Upper lobe of right lung (tissue), 1 donor: ENCODE measurements at regions not wholly inside any gene's neighbourhood (a gene's known extent, or its start where the extent isn't known, plus 50 kb on each side); places are given as distances from the start of the nearest gene placed in this dataset.

Experiments
- ATAC-seq: fragments of 200-7000 bp; cut with Tn5 transposase; one replicate; pipeline ENCODE4 v1.9.1; 2020; ENCODE audit warnings: mild to moderate bottlenecking, moderate library complexity
- DNase-seq: peaks from one replicate; pipeline ENCODE4 v3.0.0-alpha.2; 2020
- H3K27ac ChIP-seq: fragments of 200-600 bp; one replicate; pipeline ENCODE4 v1.8.0; 2022
- H3K27me3 ChIP-seq: fragments of 200-600 bp; one replicate; pipeline ENCODE4 v1.8.0; 2022; ENCODE audit warnings: mild to moderate bottlenecking
- H3K36me3 ChIP-seq: fragments of 200-600 bp; one replicate; pipeline ENCODE4 v1.8.0; 2022
- H3K4me1 ChIP-seq: fragments of 200-600 bp; one replicate; pipeline ENCODE4 v1.8.0; 2022
- H3K4me3 ChIP-seq: fragments of 200-600 bp; one replicate; pipeline ENCODE4 v1.8.0; 2022; ENCODE audit warnings: mild to moderate bottlenecking
- H3K9me3 ChIP-seq: fragments of 200-600 bp; one replicate; pipeline ENCODE4 v1.8.0; 2022
- CTCF ChIP-seq: fragments of 200-600 bp; IDR thresholded peaks from one replicate; pipeline ENCODE4 v1.8.0; 2022; ENCODE audit warnings: antibody characterized with exemption
- intact Hi-C: fragments of 100-400 bp; cut with DNase I; formaldehyde crosslinking; loops from one replicate; pipeline ENCODE4 v1.11.0; 2022
- donor health status: DM: no; HTN: yes; CAD: no; lungs with severe emphysema.

GRCh38 chr1:55527831-55528230, 312.7 kb upstream of the USP24 start:
- no peak overlapping the region for H3K4me3 ChIP-seq
- no peaks in the 10 kb centered on the region for H3K27me3 ChIP-seq
- no peak for ATAC-seq
- no peak overlapping the region for H3K27ac ChIP-seq
- no peaks in the 10 kb centered on the region for H3K9me3 ChIP-seq
- no peak for DNase-seq
- H3K36me3 ChIP-seq, result no peaks in the 10 kb centered on the region
- no peaks in the 10 kb centered on the region for H3K4me1 ChIP-seq
- TF ChIP-seq CTCF, result no peak
- intact Hi-C loops, result no loop called here

DNA sequence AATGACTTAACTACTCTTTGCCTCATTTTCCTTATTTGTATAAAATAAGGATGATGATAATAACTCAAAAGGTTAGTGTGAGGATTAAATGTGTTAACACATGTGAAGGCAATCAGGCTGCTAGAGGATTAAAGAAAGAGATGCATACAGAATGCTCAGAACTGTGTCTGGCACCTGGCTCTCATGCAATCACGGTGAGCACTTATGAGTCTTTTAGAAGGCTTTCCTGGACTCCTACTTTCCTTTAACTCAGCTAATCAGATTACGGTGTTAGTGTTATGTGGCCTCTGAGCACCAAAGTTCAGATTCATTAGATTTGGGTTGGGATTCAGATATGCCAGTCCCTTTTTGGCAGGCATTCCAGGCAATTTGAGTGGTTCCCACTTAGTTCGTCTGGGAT, 311.6 kb upstream of the USP24 start:
- ATAC-seq, result no peak
- Histone ChIP-seq H3K27ac (no peak overlapping the region), H3K36me3 (no peaks in the 10 kb centered on the region), H3K9me3 (no peaks in the 10 kb centered on the region), H3K4me1 (no peaks in the 10 kb centered on the region), H3K4me3 (no peak overlapping the region), H3K27me3 (no peaks in the 10 kb centered on the region)
- no peak for TF ChIP-seq CTCF
- no peak for DNase-seq
- intact Hi-C loops, result no loop called here

DNA sequence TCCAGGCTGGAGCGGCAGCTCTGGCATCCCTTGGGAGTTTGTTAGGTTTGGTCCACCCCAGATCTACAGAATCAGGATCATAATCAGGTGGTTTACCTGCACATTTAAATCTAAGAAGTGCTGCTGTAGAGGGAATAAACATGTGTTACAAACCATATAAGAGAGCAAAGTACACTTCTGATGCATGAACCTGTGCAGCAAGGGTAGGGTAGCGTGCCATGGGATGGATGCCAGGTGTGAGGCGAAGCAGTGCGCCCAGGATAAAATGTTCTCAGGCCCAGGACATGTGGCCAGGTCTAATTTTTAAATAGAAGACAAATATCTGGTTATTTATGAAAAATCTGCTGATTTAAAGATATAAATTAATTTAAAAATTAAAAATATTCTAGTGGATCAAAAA, 308.8 kb upstream of the USP24 start:
- Histone ChIP-seq H3K4me1 (no peaks in the 10 kb centered on the region), H3K36me3 (no peaks in the 10 kb centered on the region), H3K4me3 (no peak overlapping the region), H3K9me3 (no peaks in the 10 kb centered on the region), H3K27me3 (no peaks in the 10 kb centered on the region), H3K27ac (no peak overlapping the region)
- DNase-seq, result no peak
- no peak for ATAC-seq
- intact Hi-C loops, result no loop called here
- no peak for TF ChIP-seq CTCF

GRCh38 chr1:55522982-55523381, 307.8 kb upstream of the USP24 start:
- intact Hi-C loops, result no loop called here
- no peak for ATAC-seq
- no peak overlapping the region for H3K4me3 ChIP-seq

DNA sequence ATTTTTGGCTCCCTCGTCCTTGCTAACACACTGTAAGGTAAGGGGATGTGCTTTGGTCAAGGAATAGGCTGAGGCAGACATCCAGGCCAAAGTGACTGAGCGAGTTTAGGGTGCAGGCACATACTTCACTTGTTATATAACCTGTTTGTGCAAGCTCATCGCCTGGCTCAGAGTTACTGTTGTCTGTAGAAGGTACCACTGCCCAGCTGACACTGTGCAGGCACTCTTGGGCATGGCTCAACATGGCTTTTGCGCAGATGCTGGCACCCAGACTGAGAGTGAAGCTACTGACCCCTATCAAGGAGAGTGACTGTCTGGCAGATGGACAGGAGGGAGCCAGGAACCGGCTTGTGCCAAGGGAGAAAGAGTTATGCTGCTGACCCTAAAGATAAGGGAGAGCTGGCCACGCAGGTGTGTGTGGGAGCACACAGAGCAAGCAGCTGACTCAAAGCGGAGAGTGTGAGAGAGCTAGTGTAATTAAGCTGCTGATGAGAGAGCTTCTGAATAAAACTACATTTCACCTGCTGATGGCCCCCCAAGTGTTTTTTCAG, 307.3 kb upstream of the USP24 start:
- intact Hi-C loops, result no loop called here
- no peaks in the 10 kb centered on the region for H3K4me1 ChIP-seq
- no peak for TF ChIP-seq CTCF
- no peak overlapping the region for H3K27ac ChIP-seq
- no peaks in the 10 kb centered on the region for H3K27me3 ChIP-seq
- no peak for DNase-seq
- no peak overlapping the region for H3K4me3 ChIP-seq
- no peaks in the 10 kb centered on the region for H3K36me3 ChIP-seq
- ATAC-seq, result no peak
- H3K9me3 ChIP-seq, result no peaks in the 10 kb centered on the region

More at GRCh38 chr1:55522982-55523381, 307.8 kb upstream of the USP24 start:
- Histone ChIP-seq H3K27ac (no peak overlapping the region), H3K4me1 (no peaks in the 10 kb centered on the region), H3K36me3 (no peaks in the 10 kb centered on the region), H3K27me3 (no peaks in the 10 kb centered on the region), H3K9me3 (no peaks in the 10 kb centered on the region)
- TF ChIP-seq CTCF, result no peak
- no peak for DNase-seq

DNA sequence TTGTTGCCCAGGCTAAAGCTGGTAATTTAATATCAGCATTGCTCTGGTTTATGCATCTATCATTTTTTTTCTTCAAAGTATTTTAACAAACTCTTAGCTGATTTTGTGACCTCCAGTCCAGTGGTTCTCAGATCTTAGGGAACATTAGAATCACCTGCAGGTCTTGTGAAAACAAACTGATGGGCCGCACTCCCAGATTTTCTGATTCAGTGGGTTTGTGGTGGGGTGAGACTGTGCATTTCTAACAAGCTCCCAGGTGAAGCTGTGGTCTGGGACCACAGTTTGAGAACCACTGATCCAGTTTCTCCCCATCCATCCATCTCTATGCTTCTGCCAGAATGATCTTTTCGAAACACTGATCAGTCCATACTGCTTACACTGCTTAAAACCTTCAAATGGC, 305.7 kb upstream of the USP24 start:
- Histone ChIP-seq H3K4me1 (no peaks in the 10 kb centered on the region), H3K9me3 (no peaks in the 10 kb centered on the region), H3K27ac (no peak overlapping the region), H3K4me3 (no peak overlapping the region), H3K36me3 (no peaks in the 10 kb centered on the region), H3K27me3 (no peaks in the 10 kb centered on the region)
- DNase-seq (no peak), ATAC-seq (no peak)
- intact Hi-C loops, result no loop called here
- no peak for TF ChIP-seq CTCF
